ENCODE measurements at regions not wholly inside any gene's neighbourhood (a gene's known extent, or its start where the extent isn't known, plus 50 kb on each side); places are given as distances from the start of the nearest gene placed in this dataset.
"Not testable (repeated sequence)": the region's sequence is repeated elsewhere in the genome, so short reads cannot be mapped to it uniquely, and the experiment has no call there.

GRCh38 chr5:10921160-10921559 lies 160.1 kb upstream of the DAP start:
- no peak for DNase-seq

DNA sequence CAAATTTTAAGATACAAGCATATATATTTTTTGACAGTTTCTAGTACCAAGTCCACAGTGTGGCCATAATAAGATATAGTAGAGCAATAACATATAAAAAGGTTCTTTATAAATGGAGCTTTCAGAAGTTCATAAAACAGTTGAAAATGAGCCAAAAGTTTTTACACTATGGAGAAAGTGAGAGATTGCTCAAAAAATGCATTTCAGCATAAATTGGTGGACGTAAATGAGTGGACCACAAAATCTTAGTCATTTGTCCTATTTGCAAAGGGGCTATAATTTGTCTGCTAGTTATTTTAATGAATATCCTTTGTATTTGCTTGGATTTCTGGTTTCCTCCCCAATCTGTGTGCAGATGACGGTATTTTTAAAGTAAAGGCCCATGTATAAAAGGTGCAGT lies 159.4 kb upstream of the DAP start:
- DNase-seq: no peak

DNA sequence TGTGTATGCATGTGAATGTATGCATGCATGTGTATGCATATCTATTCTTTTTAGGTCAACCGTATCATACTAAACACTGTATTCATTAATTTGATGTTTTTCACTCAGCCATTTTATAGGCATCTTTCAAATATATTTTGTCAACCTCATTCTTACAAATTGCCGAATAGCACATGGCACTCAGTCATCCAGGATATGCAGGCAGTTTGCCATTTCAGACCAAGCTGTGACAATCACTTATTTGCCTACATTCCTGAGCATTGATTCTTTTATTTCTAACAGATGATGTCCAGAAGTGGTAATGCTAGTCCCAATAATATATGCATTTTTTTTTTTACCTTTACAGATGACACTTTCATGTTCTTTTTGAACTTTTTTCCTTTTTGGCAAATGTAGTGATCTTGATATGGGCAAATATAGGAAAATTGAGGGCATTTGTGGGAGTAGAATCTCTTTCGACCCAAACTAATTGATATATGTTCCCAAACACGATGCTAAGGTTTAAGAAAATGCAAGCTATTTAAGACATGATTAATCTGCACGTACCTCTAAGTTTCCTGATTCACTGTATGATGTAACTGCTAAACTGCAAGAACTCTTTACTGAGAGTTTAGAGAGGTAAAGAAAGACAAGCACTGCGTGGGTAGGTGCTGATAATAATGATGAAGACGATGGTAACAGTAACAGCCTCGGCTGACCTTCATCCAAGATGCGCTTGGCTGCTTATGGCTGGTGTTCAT lies 153.9 kb upstream of the DAP start:
- DNase-seq: no peak

DNA sequence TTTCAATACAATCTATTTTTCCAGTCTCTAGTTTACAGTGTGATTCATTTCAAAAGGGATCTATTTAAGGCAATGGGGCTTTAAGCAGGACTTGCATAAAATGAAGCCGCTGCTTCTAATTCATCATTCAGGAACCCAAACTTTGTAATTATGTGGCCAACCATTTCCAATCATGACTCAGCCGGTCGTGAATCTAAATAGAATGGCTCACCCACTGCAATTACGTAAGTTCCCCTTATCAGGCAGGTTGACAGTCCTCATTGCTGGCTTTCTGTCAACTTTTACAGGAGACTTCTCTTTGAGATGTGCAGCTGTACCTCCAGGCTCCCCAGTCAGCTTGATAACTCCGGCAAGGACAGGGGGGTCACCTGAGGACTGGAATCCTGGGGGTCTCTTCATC lies 152.8 kb upstream of the DAP start:
- no peak for DNase-seq

- no peak for DNase-seq
Observed at GRCh38 chr5:10913181-10913810, 152.3 kb upstream of the DAP start.

GRCh38 chr5:10912435-10912834 lies 151.4 kb upstream of the DAP start:
- no peak for DNase-seq

DNA sequence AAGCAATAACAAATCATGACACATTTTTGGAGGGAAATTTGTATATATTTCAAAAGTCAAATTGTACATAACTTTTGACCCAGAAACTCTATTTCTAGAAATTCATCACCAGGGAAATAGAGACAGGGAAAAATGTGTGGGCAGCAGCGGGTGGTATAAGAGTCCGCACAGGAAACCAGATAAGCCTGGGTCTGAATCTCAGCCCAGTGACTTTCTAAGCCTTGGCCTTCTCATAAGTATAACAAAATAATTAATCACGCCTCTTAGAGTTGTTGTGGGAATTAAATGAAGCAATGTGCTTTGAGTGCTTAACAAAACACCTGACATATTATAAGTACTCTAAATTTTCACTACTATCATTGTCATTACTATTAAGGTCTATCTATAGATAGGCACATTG lies 149.2 kb upstream of the DAP start:
- no peak for DNase-seq

DNA sequence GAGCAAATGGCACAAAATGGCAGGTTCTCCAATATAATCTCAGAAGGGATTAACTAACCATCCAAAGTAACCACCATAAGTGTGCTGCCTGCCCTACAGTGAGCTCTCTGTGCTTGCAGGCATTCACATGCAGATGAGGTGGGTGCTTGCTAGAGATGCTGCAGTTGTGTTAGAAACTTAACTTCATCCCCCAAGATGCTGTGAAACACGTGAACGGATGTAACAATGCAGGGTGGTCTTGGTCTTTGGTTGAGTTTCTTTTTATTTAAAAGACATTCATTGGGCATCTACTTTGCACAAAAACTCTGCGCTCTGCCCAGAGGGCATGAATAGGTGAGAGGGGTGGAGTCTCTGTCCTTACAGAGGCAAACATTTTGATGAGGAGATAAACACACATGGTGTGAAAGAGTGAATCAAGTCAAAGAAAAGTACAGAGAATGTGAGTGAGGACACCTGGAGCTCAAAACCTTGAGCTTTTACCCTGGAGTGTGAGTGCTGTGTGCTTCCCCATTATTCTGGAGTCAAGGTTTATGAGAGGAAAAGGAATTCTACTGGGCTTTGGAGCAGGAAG lies 143.9 kb upstream of the DAP start:
- no peak for DNase-seq

DNA sequence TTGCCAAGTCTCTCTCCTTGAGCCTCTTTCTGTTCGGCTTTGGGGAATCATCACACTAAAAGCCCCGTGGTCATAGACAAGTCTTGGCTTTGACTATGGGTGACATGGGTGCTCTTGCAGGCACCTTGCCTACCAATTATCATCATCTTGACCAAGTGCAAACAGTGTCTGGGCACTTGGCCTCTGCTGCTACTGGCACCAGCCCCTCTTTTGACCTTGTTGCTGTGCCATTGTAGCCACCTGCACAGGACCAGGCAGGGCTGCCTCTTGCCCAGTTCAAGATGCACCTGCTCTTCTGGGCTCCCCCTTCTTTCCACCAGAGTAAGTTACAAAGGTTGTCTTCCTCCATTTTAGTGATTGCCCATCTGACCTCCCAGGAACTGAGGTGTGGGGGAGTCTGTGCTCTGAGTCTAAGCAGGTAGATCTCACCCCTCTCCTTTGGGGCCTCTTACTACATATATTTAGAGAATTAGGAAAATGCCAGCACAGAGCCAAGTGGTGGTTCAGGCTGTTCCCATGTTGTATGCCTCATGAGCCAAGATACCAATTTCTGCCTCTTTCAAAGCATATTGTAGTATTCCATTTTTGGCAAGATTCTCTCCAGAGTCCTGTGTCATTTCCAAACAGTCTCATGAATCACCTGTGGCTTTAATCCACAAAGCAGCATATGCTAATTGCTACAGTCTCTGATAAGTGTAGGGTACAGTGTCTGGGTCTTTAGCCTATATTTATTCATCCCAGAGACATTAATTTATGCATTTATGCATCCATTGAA lies 142.9 kb upstream of the DAP start:
- DNase-seq: no peak

DNA sequence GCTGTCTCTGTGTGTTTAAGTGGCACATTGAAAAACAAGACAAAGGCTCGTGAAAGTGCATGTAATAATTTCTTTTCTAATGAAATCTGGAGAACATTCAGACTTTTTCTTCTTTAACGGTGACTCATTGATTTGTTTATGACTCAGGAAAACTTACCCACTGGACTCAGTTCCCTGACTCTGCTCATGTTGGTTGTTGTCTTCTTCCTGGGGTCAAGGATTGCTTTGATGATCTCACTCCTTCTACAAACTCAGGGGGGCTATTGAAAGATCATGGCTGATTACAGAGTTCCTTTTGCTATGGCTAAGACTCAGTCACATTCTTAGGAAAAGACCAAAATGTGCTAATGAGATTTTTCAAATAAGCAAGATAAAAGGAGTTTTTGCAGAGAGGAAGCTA lies 141.1 kb upstream of the DAP start:
- DNase-seq: no peak

- no peak for DNase-seq
Observed at GRCh38 chr5:10898514-10898913, 137.5 kb upstream of the DAP start.

DNA sequence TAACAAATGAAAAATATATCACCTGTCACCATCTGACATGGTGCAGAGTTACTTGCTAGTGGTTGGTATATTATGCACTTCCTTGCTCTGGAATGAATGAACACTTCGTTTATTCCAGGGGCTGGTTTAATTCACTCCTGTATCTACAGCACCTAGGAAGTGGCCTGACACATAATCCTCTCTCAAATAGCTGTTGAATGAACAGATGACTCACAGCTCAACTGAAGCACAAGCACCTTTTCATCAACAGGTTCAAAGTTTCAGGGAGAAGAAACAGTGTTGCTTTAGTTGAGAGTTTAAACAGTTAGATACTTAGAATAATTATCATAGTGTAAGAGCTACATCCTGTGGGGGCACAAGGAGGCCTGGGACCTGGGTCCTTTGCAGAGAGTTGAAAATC lies 135.0 kb upstream of the DAP start:
- DNase-seq: no peak

DNA sequence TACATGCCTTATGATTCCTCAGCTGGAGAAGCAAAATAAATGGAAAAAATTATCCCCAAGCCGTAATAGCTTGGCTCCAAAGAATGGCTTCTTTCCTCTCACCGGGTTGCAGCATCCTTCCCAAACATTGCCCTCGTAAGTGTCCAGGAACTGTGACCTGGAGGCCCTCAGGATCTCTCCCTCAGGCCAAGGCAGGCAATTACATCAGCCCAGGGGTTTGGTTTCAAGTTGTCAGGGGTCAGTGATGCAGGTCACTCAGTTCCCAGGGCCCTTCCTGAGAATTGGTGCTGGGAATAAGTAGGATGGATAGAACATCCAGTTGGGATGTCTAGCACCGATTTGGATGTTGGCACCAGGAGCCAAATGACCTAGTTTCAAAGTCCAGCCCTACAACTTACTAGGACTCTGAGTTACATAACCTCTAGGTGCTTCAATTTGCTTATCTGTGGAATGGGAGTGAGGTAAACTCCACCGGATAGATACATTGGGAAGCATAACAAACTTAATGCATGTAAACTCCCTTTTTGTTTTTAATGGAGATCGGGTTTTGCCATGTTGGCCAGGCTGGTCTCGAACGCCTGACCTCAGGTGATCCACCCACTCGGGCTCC lies 133.5 kb upstream of the DAP start:
- DNase-seq: no peak

- DNase-seq: no peak
Observed at GRCh38 chr5:10892911-10893215, 131.8 kb upstream of the DAP start.

DNA sequence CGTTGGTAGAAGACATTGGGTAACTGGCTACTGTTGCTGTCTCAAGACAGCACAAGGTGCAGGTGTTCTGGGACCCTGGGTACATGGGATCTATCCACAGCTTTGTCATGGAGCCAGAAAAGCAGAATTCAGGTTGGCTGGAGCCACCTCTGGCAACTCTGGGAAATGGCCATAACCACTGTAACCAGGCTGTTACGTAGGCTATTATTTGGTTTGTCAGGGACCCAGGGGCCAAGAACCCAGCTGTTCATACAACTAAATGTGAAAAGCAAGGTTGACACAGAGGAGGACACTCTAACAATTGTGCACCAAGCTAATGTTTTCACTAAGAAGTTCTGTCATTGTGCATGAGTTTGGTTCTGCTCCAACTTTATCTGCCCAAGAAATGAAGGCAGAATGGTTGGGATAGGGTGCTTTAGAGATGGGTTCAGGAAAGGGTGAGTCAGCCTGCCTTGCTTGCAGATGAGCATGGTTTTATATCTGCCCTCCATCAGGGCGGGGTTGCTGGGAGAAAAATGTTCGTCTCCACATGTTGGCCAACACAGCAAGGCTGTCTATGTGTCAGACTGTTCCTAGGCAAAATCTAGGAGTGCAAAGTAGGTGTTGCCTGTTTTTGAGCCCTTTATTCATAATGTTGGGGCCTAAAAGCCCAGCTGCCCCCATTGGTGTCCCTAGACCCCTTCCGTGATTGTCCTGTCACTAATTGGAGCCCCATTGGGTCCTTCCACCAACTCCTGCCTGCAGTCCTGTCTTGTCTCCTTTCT lies 131.3 kb upstream of the DAP start:
- DNase-seq: no peak

- no peak for DNase-seq
Observed at GRCh38 chr5:10891193-10891592, 130.2 kb upstream of the DAP start.

DNA sequence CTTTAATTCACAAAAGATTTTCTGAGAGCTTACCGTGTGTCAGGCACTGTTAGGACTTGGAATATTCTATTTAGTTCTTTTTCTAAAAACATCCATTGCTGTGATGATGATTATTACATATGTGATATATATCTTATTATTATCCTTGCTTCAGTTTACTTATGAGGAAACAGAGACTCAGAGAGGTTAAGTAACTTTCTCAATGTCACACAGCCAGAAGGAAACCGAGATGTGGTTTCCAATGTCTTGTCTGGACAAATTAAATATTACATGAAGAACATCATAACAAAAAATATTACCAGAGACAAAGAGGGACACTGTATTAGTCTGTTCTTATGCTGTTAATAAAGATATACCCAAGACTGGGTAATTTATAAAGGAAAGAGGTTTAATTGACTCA lies 125.5 kb upstream of the DAP start:
- DNase-seq: no peak

- no peak for DNase-seq
Observed at GRCh38 chr5:10885026-10885425, 124.0 kb upstream of the DAP start.

DNA sequence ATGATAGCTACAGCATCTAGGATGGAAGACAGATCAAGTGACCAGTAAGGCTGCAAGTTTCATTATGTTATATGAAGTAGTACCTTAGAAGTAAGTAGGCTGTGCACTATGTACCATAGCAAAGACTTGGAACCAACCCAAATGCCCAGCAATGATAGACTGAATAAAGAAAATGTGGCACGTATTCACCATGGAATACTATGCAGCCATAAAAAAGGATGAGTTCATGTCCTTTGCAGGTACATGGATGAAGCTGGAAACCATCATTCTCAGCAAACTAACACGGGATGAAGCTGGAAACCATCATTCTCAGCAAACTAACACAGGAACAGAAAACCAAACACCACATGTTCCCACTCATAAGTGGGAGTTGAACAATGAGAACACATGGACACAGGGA lies 122.9 kb upstream of the DAP start:
- not testable (repeated sequence) for DNase-seq

GRCh38 chr5:10880934-10881333 lies 119.9 kb upstream of the DAP start:
- DNase-seq: no peak

DNA sequence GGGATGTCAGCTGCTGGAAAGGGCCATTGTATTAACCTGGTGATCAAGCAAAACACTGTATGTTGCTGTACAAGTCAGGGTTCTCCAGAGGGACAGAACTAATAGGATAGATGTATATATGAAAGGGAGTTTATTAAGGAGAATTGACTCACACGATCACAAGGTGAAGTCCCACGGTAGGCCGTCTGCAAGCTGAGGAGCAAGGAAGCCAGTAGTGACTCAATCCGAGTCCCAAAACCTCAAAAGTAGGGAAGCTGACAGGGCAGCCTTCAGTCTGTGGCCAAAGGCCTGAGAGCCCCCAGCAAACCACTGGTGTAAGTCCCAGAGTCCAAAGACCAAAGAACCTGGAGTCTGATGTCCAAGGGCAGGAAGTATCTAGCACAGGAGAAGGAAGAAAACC lies 116.0 kb upstream of the DAP start:
- not testable (repeated sequence) for DNase-seq

DNA sequence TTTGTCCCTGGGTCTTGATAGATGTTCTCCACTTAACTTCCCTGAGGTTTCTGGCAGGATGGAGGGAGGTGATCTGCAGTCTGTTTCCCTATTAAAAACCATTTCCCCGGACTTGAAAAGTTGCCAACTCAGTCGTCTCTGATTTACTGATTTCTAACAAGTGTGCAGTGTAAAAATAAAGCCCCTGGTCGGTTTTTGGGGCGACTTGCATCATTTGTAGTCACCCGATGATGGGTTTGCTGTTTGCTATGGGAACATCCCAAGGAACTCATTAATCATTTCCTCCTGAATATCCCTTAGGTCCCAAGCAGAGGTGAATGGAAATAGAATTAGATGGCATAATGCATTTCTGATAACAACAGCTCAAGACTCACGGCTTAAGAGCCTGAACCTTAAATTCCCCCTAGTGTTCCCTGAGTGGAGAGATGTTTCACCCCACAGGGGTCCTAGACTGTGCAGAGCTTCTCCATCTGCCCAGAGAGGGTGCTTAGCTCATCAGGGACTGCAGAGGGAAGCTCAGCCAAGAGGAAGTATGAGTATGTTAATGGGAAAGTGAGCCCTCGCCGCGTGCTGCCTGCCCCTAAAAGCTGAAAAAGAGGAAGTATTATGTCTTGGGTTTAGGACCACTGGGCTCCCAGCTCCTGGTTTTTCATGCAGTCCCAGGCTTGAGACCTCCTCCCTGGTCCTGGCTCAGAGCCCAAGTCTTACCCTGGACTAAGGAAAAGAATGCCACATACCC lies 115.1 kb upstream of the DAP start:
- no peak for DNase-seq

Measured in midbrain (tissue), 1 donor.